OCI-LY7 (cell line): ENCODE measurements at regions not wholly inside any gene's neighbourhood (a gene's known extent, or its start where the extent isn't known, plus 50 kb on each side); places are given as distances from the start of the nearest gene placed in this dataset.

Experiments used
- CTCF ChIP-seq: fragments of 200-600 bp; sonication (generic); conservative IDR thresholded peaks from 2 replicates; pipeline ENCODE4 v1.5.1; 2014; ENCODE audit warnings: mild to moderate bottlenecking, antibody characterized with exemption, low read length, moderate library complexity, mixed read lengths
- EZH2phosphoT487 ChIP-seq: fragments of 200-600 bp; sonication (generic); IDR thresholded peaks from 2 replicates; pipeline ENCODE4 v1.6.1; 2018; ENCODE audit warnings: low read depth, borderline replicate concordance, mild to moderate bottlenecking, mixed run types, antibody characterized with exemption, low read length, moderate library complexity, mixed read lengths

- TF ChIP-seq CTCF = no peak
- no peak for TF ChIP-seq EZH2phosphoT487
These were observed 173.2 kb upstream of the EYA4 start for GRCh38 chr6:133067960-133068359.
